ENCODE measurements at regions not wholly inside any gene's neighbourhood (a gene's known extent, or its start where the extent isn't known, plus 50 kb on each side); places are given as distances from the start of the nearest gene placed in this dataset.

DNA sequence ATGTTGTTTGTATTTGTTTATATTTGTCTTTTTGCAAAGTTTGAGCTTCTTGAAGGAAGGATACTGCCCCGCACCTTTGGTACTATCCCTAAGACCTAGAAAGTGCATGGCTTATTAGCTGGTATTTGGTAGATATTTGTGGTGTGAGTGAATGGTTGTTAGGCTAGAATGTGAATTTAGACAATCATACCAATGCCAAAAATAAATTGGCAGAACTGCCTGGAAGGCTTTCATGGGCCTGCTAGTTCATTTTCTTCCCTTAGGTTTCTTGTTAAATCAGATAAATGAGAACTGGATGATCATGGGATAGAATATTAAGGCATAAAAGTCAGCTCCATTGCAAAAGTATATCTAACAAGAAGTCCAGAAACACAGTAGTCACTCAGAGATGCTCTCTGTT, 147.5 kb upstream of the TSLP start (continued):
- TF ChIP-seq, protein P1, sequence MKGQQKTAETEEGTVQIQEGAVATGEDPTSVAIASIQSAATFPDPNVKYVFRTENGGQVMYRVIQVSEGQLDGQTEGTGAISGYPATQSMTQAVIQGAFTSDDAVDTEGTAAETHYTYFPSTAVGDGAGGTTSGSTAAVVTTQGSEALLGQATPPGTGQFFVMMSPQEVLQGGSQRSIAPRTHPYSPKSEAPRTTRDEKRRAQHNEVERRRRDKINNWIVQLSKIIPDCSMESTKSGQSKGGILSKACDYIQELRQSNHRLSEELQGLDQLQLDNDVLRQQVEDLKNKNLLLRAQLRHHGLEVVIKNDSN (IDR thresholded peaks at IDR 0.05; ENCODE audit: borderline replicate concordance, low read depth): no peak
- TF ChIP-seq, protein P2, sequence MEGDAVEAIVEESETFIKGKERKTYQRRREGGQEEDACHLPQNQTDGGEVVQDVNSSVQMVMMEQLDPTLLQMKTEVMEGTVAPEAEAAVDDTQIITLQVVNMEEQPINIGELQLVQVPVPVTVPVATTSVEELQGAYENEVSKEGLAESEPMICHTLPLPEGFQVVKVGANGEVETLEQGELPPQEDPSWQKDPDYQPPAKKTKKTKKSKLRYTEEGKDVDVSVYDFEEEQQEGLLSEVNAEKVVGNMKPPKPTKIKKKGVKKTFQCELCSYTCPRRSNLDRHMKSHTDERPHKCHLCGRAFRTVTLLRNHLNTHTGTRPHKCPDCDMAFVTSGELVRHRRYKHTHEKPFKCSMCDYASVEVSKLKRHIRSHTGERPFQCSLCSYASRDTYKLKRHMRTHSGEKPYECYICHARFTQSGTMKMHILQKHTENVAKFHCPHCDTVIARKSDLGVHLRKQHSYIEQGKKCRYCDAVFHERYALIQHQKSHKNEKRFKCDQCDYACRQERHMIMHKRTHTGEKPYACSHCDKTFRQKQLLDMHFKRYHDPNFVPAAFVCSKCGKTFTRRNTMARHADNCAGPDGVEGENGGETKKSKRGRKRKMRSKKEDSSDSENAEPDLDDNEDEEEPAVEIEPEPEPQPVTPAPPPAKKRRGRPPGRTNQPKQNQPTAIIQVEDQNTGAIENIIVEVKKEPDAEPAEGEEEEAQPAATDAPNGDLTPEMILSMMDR (IDR thresholded peaks at IDR 0.05): no peak
- no peak for TF ChIP-seq TEAD4 (IDR thresholded peaks at IDR 0.05; ENCODE audit: borderline replicate concordance, insufficient read depth)
- TF ChIP-seq, protein P3, sequence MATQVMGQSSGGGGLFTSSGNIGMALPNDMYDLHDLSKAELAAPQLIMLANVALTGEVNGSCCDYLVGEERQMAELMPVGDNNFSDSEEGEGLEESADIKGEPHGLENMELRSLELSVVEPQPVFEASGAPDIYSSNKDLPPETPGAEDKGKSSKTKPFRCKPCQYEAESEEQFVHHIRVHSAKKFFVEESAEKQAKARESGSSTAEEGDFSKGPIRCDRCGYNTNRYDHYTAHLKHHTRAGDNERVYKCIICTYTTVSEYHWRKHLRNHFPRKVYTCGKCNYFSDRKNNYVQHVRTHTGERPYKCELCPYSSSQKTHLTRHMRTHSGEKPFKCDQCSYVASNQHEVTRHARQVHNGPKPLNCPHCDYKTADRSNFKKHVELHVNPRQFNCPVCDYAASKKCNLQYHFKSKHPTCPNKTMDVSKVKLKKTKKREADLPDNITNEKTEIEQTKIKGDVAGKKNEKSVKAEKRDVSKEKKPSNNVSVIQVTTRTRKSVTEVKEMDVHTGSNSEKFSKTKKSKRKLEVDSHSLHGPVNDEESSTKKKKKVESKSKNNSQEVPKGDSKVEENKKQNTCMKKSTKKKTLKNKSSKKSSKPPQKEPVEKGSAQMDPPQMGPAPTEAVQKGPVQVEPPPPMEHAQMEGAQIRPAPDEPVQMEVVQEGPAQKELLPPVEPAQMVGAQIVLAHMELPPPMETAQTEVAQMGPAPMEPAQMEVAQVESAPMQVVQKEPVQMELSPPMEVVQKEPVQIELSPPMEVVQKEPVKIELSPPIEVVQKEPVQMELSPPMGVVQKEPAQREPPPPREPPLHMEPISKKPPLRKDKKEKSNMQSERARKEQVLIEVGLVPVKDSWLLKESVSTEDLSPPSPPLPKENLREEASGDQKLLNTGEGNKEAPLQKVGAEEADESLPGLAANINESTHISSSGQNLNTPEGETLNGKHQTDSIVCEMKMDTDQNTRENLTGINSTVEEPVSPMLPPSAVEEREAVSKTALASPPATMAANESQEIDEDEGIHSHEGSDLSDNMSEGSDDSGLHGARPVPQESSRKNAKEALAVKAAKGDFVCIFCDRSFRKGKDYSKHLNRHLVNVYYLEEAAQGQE (IDR thresholded peaks at IDR 0.05; ENCODE audit: low read depth, low read length): no peak
- no peak for TF ChIP-seq SIN3A (IDR thresholded peaks at IDR 0.05; ENCODE audit: borderline replicate concordance, low read depth, low read length)

DNA sequence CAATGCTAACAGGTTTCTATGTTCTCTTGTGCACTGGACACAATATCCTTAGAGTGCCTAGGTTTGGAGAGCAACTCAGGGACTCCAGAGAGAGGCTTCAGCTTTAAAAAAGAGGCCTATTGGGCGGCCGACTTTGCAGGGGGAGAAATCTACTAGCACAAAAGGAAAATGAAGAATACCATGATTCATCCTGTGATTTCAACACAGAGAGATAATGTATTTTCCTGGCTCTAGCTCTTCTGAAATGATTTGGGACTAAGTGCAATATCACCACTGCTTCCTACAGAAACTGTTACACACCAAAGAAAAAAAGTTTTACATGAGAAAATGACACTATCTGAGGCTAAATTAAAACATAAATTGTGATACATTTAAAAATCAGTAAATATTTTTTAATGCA, 146.1 kb upstream of the TSLP start:
- no peaks in the 10 kb centered on the region for H3K79me2 ChIP-seq (ENCODE audit: insufficient read depth)
- WGBS (ENCODE audit: low lambda C conversion rate): 79% methylated on average over 2 of the region's 2 CpGs
- H3K4me1 ChIP-seq (ENCODE audit: control insufficient read depth in 1 of 2, insufficient read depth in 2 of 2, low read depth in 1 of 2, low read length in 1 of 2): peaks cover 0 to 2% of the 10 kb centered on the region in 2 experiments; a peak in 1 of 4 replicates
- TF ChIP-seq FOSL2 (IDR thresholded peaks at IDR 0.05; ENCODE audit: borderline replicate concordance, low read depth) (0 out of 2 replicates have a peak, but pooled peaks have one; percentile 5), NFIC (IDR thresholded peaks at IDR 0.05; ENCODE audit: borderline replicate concordance) (no peak)
- no peaks in the 10 kb centered on the region for H3F3A ChIP-seq (replicated peaks; ENCODE audit: insufficient read depth)
- H3K4me3 ChIP-seq (ENCODE audit: low read depth in 2 of 2, low read length in 1 of 2): no peak overlapping the region
- ChIA-PET CTCF (no interaction called here), POLR2A (no interaction called here)
- no peak overlapping the region for H3K27ac ChIP-seq (ENCODE audit: low read depth in 2 of 2, low read length in 1 of 2)
- H3K27me3 ChIP-seq (ENCODE audit: insufficient read depth): no peaks in the 10 kb centered on the region
- H3K36me3 ChIP-seq (replicated peaks in 1 of 2; ENCODE audit: control insufficient read depth in 1 of 2, insufficient read depth in 2 of 2, low read length in 1 of 2): no peaks in the 10 kb centered on the region
- no peak overlapping the region for H3K9ac ChIP-seq
- no peak for DNase-seq
- H3K4me2 ChIP-seq: no peak overlapping the region
- no peaks in the 10 kb centered on the region for H3K9me2 ChIP-seq
- H2AFZ ChIP-seq (ENCODE audit: low read depth): peak overlapping the region; percentile 9; the same call in 1 of the 2 replicates
- H3K9me3 ChIP-seq: no peaks in the 10 kb centered on the region
- H4K20me1 ChIP-seq (ENCODE audit: insufficient read depth): no peaks in the 10 kb centered on the region

DNA sequence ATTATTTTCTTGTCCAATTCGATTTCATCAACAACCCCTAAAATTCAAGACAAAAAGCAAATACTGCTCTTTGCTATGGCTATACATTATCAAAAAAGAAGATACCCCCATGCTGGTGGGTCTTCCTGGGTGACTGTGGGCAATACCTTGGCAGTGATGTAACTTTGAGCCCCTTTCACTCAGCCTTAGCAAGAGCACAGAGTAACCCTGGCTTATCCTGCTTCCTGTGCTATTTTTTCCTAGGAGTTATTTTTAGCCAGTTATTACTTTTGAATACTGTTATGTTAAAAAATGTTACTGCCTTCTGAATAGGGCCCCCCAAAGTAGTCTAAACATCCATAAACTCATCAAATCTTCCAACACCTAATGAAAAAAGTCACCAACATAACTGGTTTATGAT, 145.6 kb upstream of the TSLP start:
- H2AFZ ChIP-seq (ENCODE audit: low read depth): peak overlapping the region; percentile 9; the same call in 1 of the 2 replicates
- H3K9me2 ChIP-seq: no peaks in the 10 kb centered on the region
- ChIA-PET POLR2A (no interaction called here), CTCF (interaction anchor here (1.0 kb wide), 1 partner anchor 13 kb away, joined by 3 read pairs; no protein-coding TSS in a partner anchor)
- no peak overlapping the region for H3K9ac ChIP-seq
- H3K4me2 ChIP-seq: no peak overlapping the region
- no peaks in the 10 kb centered on the region for H3F3A ChIP-seq (replicated peaks; ENCODE audit: insufficient read depth)
- H3K9me3 ChIP-seq: no peaks in the 10 kb centered on the region
- no peak for DNase-seq
- H3K4me1 ChIP-seq (ENCODE audit: control insufficient read depth in 1 of 2, insufficient read depth in 2 of 2, low read depth in 1 of 2, low read length in 1 of 2): peaks cover 0 to 2% of the 10 kb centered on the region in 2 experiments; a peak in 1 of 4 replicates
- H3K4me3 ChIP-seq (ENCODE audit: low read depth in 2 of 2, low read length in 1 of 2): no peak overlapping the region
- H3K27ac ChIP-seq (ENCODE audit: low read depth in 2 of 2, low read length in 1 of 2): no peak overlapping the region
- H3K79me2 ChIP-seq (ENCODE audit: insufficient read depth): no peaks in the 10 kb centered on the region
- no peaks in the 10 kb centered on the region for H4K20me1 ChIP-seq (ENCODE audit: insufficient read depth)
- WGBS (ENCODE audit: low lambda C conversion rate): 60% methylated on average over 1 of the region's 1 CpG
- TF ChIP-seq JUND (IDR thresholded peaks at IDR 0.05) (no peak), TEAD4 (IDR thresholded peaks at IDR 0.05; ENCODE audit: borderline replicate concordance, insufficient read depth) (no peak), GATA2 (CRISPR knock-in tag; IDR thresholded peaks at IDR 0.05) (no peak), ELF1 (IDR thresholded peaks at IDR 0.05) (no peak), SIN3A (IDR thresholded peaks at IDR 0.05; ENCODE audit: borderline replicate concordance, low read depth, low read length) (no peak), RCOR1 (IDR thresholded peaks at IDR 0.05; ENCODE audit: low read length) (no peak), EP300 (IDR thresholded peaks at IDR 0.05; ENCODE audit: borderline replicate concordance in 1 of 2, low read depth in 1 of 2, low read length in 1 of 2) (no peak)
- TF ChIP-seq, protein P4, sequence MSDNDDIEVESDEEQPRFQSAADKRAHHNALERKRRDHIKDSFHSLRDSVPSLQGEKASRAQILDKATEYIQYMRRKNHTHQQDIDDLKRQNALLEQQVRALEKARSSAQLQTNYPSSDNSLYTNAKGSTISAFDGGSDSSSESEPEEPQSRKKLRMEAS (IDR thresholded peaks at IDR 0.05; ENCODE audit: low read depth): no peak
- H3K27me3 ChIP-seq (ENCODE audit: insufficient read depth): no peaks in the 10 kb centered on the region
- no peaks in the 10 kb centered on the region for H3K36me3 ChIP-seq (replicated peaks in 1 of 2; ENCODE audit: control insufficient read depth in 1 of 2, insufficient read depth in 2 of 2, low read length in 1 of 2)

Measured in SK-N-SH (cell line).